ENCODE measurements at regions not wholly inside any gene's neighbourhood (a gene's known extent, or its start where the extent isn't known, plus 50 kb on each side); places are given as distances from the start of the nearest gene placed in this dataset.

DNA sequence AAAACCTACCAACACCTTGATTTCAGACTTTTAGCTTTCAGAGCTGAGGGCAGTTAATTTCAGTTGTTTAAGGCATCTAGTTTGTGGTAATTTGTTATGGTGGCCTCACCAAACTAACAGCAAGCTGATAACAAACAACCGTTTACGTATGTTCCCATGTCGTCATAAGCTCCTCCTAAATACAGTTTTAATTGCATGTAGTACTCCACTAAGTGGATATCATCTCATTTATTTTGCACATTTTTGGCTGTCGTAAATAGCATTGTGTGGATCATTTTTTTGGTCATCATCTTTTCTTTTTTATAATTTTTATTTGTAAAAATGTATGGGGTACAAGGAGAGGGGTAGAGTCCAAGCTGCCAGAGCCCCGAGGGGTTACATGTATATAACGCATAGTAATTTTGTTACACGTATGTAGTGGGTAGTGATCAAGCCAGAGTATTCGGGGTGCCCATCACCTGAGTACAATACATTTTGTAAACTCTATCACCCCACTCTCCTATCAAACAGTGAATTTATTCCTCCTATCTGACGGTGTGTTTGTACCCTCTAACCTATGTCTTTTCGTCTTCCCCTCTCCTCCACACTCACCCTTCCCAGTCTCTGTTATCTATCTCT is 89.2 kb upstream of the MYCN start:
- no peaks in the 10 kb centered on the region for H3K4me1 Mint-ChIP-seq (ENCODE audit: low read depth)
- DNase-seq (no peak), ATAC-seq (no peak)
- TF ChIP-seq, protein P1, sequence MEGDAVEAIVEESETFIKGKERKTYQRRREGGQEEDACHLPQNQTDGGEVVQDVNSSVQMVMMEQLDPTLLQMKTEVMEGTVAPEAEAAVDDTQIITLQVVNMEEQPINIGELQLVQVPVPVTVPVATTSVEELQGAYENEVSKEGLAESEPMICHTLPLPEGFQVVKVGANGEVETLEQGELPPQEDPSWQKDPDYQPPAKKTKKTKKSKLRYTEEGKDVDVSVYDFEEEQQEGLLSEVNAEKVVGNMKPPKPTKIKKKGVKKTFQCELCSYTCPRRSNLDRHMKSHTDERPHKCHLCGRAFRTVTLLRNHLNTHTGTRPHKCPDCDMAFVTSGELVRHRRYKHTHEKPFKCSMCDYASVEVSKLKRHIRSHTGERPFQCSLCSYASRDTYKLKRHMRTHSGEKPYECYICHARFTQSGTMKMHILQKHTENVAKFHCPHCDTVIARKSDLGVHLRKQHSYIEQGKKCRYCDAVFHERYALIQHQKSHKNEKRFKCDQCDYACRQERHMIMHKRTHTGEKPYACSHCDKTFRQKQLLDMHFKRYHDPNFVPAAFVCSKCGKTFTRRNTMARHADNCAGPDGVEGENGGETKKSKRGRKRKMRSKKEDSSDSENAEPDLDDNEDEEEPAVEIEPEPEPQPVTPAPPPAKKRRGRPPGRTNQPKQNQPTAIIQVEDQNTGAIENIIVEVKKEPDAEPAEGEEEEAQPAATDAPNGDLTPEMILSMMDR (IDR thresholded peaks at IDR 0.05), result no peak
- ChIA-PET POLR2A (no interaction called here), CTCF (no interaction called here)
- H3K4me3 Mint-ChIP-seq, result no peak overlapping the region
- peaks cover 1% of the 10 kb centered on the region for H3K27me3 Mint-ChIP-seq
- no peak overlapping the region for H3K27ac Mint-ChIP-seq
- no peaks in the 10 kb centered on the region for H3K36me3 Mint-ChIP-seq (ENCODE audit: low read depth)
- intact Hi-C loops (cut with micrococcal nuclease), result no loop called here
- no peaks in the 10 kb centered on the region for H3K9me3 Mint-ChIP-seq

DNA sequence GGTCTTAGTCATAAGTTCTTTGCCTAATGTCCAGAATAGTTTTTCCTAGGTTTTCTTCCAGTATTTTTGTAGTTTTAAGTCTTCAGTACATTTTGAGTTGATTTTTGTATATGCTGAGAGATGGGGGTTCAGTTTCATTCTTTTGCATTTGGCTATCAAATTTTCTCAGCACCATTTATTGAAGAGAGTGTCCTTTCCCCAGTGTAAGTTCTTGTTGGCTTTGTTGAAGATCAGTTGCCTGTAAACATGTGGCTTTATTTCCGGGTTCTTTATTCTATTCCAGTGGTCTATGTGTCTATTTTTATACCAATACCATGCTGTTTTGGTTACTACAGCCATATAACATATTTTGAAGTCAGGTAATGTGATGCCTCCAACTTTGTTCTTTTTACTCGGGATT is 87.5 kb upstream of the MYCN start:
- Mint-ChIP-seq H3K9me3 (no peaks in the 10 kb centered on the region), H3K27me3 (peaks cover 6% of the 10 kb centered on the region), H3K4me1 (ENCODE audit: low read depth) (no peaks in the 10 kb centered on the region), H3K4me3 (no peak overlapping the region), H3K36me3 (ENCODE audit: low read depth) (no peaks in the 10 kb centered on the region), H3K27ac (no peak overlapping the region)
- intact Hi-C loops (cut with micrococcal nuclease), result no loop called here
- no peak for DNase-seq
- CTCF ChIA-PET, result no interaction called here
- TF ChIP-seq, protein P1 (IDR thresholded peaks at IDR 0.05), result no peak
- no peak for ATAC-seq
- POLR2A ChIA-PET, result no interaction called here

DNA sequence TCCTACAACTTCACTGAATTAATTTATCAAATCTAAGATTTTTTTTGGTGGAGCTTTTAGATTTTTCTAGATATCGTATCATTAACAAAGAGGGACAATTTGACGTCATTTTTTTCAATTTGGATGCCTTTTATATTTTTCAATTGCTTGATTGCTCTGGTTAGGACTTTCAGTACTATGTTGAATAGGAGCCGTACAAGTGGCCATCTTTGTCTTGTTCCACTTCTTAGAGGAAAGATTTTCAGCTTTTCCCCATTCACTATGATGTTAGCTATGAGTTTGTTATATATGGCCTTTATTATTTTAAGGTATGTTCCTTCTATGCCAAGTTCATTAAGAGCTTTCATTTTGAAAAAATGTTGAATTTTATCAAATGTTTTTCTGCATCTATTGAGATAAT is 86.4 kb upstream of the MYCN start:
- POLR2A ChIA-PET, result no interaction called here
- no peak for ATAC-seq
- CTCF ChIA-PET, result no interaction called here
- no peaks in the 10 kb centered on the region for H3K4me1 Mint-ChIP-seq (ENCODE audit: low read depth)
- no peak overlapping the region for H3K27ac Mint-ChIP-seq
- DNase-seq, result no peak
- H3K9me3 Mint-ChIP-seq, result no peaks in the 10 kb centered on the region
- H3K27me3 Mint-ChIP-seq, result peaks cover 11% of the 10 kb centered on the region
- H3K36me3 Mint-ChIP-seq (ENCODE audit: low read depth), result no peaks in the 10 kb centered on the region
- TF ChIP-seq, protein P1 (IDR thresholded peaks at IDR 0.05), result no peak
- intact Hi-C loops (cut with micrococcal nuclease), result no loop called here
- H3K4me3 Mint-ChIP-seq, result no peak overlapping the region

DNA sequence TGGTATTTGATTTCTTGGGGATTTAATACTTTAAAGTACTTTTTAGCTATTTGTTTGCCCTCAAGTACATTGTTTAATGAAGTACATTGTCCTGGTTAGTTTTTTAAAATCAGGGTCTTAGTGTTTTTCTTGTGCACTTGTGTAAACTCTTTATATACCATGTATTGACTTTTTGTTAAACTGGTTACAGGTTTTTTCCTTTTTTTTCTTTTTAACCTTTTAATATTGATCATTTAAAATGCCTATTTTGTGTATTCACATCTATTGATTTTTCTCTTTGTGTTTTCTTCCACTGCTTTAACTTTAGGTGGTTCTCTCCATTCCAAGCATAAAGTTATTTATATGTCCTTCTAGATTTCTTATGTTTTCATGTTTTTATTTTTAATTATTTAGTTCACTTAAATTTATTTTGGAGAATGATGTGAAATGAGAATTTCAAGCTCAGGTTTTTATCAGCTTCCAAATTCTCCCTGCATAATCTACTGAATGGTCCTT is 84.5 kb upstream of the MYCN start:
- H3K27ac Mint-ChIP-seq, result no peak overlapping the region
- TF ChIP-seq, protein P1 (IDR thresholded peaks at IDR 0.05), result no peak
- no peaks in the 10 kb centered on the region for H3K36me3 Mint-ChIP-seq (ENCODE audit: low read depth)
- intact Hi-C loops (cut with micrococcal nuclease), result no loop called here
- no peaks in the 10 kb centered on the region for H3K4me1 Mint-ChIP-seq (ENCODE audit: low read depth)
- ATAC-seq (no peak), DNase-seq (no peak)
- no peak overlapping the region for H3K4me3 Mint-ChIP-seq
- POLR2A ChIA-PET, result no interaction called here
- H3K9me3 Mint-ChIP-seq, result no peaks in the 10 kb centered on the region
- CTCF ChIA-PET, result no interaction called here
- H3K27me3 Mint-ChIP-seq, result peaks cover 13% of the 10 kb centered on the region

DNA sequence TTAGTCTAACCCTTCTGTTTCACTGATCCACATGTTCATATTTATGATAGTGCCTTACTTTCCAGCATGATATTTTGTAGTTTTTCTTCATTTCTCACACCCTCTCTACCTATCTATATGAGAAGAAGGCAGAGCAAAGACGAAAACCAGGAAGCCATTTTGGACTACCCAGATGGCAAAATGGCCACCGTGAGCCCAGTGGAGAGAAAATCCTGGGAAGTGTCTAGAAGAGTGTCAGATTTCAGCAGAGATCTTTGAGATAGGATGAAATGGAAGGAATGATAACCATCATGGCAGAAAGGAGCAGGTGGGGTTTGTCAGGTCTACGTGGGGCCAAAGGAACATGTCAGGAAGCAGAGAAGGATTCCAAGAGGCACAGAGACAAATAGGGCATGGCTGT is 84.0 kb upstream of the MYCN start:
- intact Hi-C loops (cut with micrococcal nuclease), result no loop called here
- H3K36me3 Mint-ChIP-seq (ENCODE audit: low read depth), result no peaks in the 10 kb centered on the region
- TF ChIP-seq, protein P1 (IDR thresholded peaks at IDR 0.05), result no peak
- H3K4me3 Mint-ChIP-seq, result no peak overlapping the region
- CTCF ChIA-PET, result no interaction called here
- H3K4me1 Mint-ChIP-seq (ENCODE audit: low read depth), result no peaks in the 10 kb centered on the region
- no peak overlapping the region for H3K27ac Mint-ChIP-seq
- no peak for ATAC-seq
- H3K27me3 Mint-ChIP-seq, result peaks cover 13% of the 10 kb centered on the region
- POLR2A ChIA-PET, result no interaction called here
- DNase-seq, result no peak
- H3K9me3 Mint-ChIP-seq, result no peaks in the 10 kb centered on the region

Data from activated CD8-positive, alpha-beta T cell treated with anti-CD3 and anti-CD28 coated beads for 36 hours (primary cell).